Activated gamma-delta T cell treated with Interleukin-2 at 50 U/mL for 16 hours (primary cell): ENCODE measurements at regions not wholly inside any gene's neighbourhood (a gene's known extent, or its start where the extent isn't known, plus 50 kb on each side); places are given as distances from the start of the nearest gene placed in this dataset.

Experiments
- DNase-seq: peaks from one replicate; pipeline ENCODE4 v3.0.0-alpha.2; 2020

DNA sequence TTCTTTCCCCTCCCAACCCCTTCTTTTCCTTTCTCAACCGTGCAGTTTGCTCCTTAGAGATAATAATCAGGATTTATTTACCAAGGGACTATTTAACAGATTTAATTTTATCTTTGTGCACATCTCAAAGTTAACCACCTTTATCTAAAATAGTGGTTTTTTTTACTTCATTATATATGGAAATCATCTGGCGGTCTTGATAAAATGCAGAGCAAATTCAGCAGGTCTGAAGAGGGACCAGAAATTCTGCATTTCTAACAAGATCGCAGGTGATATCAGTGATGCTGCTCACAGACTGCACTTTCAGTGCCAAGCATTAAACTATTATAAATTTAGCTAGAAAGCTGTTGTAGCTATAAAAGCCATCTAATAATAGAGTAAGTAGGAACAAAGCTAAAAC lies 83.4 kb upstream of the NEGR1 start:
- DNase-seq: no peak

DNA sequence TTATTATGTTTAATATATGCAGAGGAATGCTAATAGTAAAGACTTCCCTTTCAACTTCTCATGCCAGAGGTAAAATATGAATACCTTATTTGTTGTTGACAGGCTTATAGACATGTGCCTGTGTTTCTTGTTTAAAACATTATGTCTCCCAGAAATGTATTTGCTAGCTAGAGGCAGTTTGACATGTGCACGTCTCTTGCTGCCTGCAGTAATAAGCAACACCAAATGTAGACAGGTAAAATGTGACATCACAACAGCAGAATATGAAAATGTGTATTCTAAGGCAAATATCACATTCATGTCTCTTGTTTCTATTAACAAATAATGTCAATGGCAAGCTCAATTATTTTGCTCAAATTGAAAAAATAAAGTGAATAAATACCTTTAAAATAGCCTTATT lies 80.2 kb upstream of the NEGR1 start:
- DNase-seq: no peak

DNA sequence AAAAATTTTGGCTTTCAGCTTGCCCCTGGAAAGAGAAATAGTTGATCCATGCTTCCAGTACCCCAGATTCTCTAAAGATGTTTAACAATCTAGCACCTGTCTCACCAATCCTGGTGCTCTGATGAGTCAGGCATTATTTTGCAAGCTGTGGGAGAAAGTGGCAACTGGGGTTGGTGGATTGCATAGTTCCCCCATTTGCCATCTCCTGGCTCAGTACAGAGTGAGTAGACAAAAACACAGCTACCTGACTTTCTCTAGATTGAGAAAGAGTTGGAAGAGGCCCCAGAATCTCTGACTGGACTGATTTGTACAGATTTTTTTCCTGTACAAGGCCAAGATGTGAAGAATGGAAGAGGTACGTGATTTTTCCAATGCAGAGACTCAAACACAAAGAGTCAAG lies 75.1 kb upstream of the NEGR1 start:
- DNase-seq: no peak

DNA sequence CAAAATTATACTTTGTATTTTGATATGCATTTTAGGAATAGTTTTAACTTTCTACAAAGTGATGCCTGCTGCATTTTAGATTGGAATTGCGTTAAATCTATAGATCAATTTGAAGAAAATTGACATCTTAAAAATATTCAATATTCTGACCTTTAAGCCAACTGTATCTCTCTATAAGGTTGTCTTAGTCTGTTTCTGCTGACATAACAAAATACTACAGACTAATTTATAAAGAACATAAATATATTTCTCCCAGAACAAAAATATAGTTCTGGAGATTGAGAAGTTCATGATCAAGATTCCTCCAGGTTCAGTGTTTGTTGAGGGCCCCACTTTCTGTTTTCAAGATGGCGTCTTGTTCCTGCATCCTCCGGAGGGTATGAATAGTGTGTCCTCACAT lies 73.6 kb upstream of the NEGR1 start:
- no peak for DNase-seq

DNA sequence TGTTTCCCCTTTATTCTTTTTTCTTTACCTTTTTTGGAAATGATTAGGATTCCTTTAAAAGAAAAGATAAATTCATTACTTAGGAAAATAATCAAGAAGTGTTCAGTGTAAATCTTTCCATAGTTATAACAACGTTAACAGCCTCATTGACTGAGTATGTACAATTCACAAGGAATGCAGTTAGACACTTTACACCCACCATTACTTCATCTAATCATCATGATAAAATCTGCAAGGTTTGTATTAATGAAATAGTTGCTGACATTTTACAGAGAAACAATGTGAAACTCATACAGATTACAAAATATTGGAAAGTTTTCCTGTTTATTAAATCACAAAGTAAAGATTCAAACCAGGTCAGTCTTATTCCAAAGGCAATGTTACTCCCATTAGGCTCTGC lies 59.3 kb upstream of the NEGR1 start:
- no peak for DNase-seq

DNA sequence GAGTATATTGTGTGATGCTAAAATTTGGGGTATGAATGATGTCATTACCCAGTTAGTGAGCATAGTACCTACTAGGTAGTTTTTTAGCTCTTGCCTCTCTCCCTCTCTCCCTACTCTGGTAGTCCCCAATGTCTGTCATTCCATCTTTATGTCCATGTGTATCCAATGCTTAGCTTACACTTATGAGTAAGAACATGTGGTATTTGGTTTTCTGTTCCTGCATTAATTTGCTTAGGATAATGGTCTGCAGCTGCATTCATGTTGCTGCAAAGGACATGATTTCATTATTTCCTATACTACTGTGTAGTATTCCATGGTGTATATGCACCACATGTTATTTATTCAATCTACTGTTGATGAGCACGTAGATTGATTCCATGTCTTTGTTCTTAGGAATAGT lies 54.4 kb upstream of the NEGR1 start:
- DNase-seq: no peak
